GM10266 (cell line): ENCODE measurements at regions not wholly inside any gene's neighbourhood (a gene's known extent, or its start where the extent isn't known, plus 50 kb on each side); places are given as distances from the start of the nearest gene placed in this dataset.

Experiments used
- DNase-seq: peaks from one replicate; pipeline ENCODE4 v3.0.0; 2012; ENCODE audit errors: extremely low spot score
- CTCF ChIP-seq: IDR thresholded peaks from 2 replicates; pipeline ENCODE4 v1.5.1; 2012; ENCODE audit warnings: mild to moderate bottlenecking, low read depth; ENCODE audit not compliant: control insufficient read depth, insufficient read depth; ENCODE audit errors: missing control alignments

- DNase-seq, result no peak
- no peak for TF ChIP-seq CTCF
Measured at GRCh38 chr1:228976316-228976715, 241.0 kb downstream of the RHOU start.

DNA sequence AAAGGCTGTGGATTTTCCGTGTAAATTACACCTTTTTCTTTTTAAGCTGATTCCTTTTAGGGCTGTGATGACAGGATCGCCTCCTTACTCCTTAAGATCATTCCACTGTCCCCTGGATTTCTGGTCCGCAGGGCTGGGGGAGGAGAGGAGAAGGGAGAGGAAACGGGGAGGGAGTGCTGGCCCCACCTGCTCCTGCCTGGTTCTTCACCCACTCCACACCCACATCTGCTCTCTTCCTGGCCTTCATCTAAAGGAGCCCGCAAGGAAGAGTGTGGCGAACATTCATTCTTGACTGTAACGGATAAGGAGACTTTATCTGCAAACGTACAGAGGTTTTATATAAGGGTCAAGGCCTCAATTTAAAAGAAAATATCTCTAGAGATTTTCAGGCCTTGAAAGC is 242.0 kb downstream of the RHOU start:
- no peak for DNase-seq
- no peak for TF ChIP-seq CTCF

GRCh38 chr1:228977741-228978140 is 242.5 kb downstream of the RHOU start:
- no peak for TF ChIP-seq CTCF
- DNase-seq, result no peak

DNA sequence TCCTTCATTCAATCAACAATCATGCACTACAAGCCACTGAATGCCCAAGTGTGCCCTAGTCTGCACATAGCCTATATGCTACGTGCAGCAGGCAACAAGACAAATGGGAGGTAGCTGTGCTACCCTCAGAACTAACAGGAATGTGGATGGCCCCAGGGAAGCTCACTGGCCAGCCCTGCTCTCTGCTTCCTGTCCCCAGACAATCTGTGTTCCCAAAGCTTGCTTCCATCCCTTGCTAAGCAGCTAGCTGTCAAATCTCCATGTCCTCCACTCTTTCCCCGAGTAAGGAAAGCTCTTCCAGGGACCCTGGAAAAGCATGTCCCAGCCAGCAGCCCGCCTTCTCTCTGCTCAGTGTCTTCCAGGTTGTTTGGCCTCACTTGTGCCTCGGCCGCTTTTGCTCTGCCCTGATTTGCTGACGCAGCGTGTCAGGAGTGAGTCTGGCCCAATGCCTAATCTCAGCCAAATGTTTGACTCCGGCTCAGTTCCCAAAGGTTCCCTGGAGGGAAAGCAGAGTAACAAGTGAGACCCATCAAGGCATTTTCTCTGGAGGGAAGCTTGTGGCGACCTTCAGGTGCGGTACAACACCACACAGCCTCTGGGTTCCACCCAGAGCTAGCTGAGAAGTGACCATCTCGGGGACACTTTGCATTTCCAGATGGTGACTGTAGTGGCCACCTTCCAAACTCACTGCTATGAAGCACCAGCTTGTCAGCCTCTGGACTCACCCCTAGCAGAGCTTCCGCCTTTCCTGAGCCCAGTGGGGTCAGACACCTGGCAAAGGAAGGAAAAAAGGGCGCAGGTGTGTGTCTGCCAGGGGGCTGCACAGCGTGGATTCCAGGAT is 243.4 kb downstream of the RHOU start:
- DNase-seq, result no peak

DNA sequence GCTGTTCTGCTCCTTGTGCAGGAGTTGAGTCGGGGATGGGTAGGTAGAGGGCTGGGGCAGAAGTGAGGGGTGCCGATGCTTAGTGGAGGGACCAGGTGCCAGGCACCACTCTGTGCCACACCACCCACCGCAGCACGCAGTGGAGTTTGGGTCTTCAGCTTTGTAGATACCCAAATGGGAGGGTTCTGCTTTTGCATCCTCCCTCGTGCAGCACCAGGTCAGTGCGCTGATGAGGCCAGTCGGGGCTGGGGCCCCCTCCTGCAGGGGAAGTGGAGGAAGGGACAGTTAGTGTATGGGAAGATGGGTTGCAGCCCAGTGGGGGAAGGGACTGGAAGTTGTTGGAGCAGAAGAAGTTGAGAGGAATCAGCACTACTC is 244.0 kb downstream of the RHOU start:
- no peak for TF ChIP-seq CTCF

More for the DNA sequence above, 243.4 kb downstream of the RHOU start:
- no peak for TF ChIP-seq CTCF

DNA sequence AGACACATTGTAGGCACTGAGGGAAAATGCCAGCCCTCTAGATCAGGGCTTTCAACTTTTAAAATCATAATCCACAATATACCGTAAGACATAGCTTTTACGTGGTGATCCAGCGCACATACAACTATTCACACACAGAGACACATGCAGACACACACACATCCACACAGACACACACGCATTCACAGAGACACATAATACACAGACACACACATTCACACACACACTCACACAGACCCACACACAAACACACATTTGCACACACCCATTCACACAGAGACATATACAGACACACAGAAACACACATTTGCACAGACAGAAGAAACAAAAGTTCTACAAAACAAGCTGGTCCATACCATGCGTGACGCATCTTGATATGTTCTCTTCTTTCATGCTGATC is 244.5 kb downstream of the RHOU start:
- DNase-seq, result no peak

More for the DNA sequence above, 244.0 kb downstream of the RHOU start:
- no peak for DNase-seq

More for the DNA sequence above, 244.5 kb downstream of the RHOU start:
- no peak for TF ChIP-seq CTCF
